Tibial nerve (tissue), 4 donors: ENCODE measurements at regions not wholly inside any gene's neighbourhood (a gene's known extent, or its start where the extent isn't known, plus 50 kb on each side); places are given as distances from the start of the nearest gene placed in this dataset.

Source experiments
- EP300 ChIP-seq, 2 donors: sonication (generic); formaldehyde crosslinking; IDR thresholded peaks; one replicate each; pipeline ENCODE4 v1.6.1; 2017; ENCODE audit warnings: antibody characterized with exemption in 2 of 2, mild to moderate bottlenecking in 1 of 2
- TF ChIP-seq, protein P1 (sequence below), 5 experiments: fragments of 200-600 bp in 3 of 5; fragments of 450-650 bp in 2 of 5; sonication (generic) in 3 of 5; IDR thresholded peaks; one replicate each; pipeline ENCODE4 v1.5.1; 2016 to 2019; ENCODE audit warnings: antibody characterized with exemption in 5 of 5, mild to moderate bottlenecking in 3 of 5, moderate library complexity in 2 of 5

DNA sequence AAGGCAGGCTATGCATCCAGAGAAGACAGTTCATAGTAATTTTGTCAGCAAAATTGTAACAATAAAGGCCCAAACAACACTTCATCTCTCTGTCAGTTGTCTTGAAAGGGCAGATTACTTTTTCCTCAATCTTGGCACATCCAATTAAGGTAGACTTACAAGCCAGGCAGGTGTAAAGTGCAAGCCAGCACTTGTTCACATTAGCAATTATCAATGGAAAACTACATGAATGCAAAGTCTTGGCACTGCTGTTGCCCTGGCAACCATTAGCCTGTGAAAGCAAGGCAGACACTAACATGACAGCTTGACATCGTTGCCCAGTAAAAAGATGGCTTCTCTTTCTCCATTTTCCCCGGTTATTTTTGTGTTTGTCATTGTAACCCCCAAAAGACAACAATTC, 677.2 kb upstream of the TENM4 start:
- no peak for TF ChIP-seq EP300 (IDR thresholded peaks at IDR 0.05)
- TF ChIP-seq, protein P1, sequence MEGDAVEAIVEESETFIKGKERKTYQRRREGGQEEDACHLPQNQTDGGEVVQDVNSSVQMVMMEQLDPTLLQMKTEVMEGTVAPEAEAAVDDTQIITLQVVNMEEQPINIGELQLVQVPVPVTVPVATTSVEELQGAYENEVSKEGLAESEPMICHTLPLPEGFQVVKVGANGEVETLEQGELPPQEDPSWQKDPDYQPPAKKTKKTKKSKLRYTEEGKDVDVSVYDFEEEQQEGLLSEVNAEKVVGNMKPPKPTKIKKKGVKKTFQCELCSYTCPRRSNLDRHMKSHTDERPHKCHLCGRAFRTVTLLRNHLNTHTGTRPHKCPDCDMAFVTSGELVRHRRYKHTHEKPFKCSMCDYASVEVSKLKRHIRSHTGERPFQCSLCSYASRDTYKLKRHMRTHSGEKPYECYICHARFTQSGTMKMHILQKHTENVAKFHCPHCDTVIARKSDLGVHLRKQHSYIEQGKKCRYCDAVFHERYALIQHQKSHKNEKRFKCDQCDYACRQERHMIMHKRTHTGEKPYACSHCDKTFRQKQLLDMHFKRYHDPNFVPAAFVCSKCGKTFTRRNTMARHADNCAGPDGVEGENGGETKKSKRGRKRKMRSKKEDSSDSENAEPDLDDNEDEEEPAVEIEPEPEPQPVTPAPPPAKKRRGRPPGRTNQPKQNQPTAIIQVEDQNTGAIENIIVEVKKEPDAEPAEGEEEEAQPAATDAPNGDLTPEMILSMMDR (IDR thresholded peaks at IDR 0.05), result no peak
